ENCODE measurements at regions not wholly inside any gene's neighbourhood (a gene's known extent, or its start where the extent isn't known, plus 50 kb on each side); places are given as distances from the start of the nearest gene placed in this dataset.

GRCh38 chr20:59411589-59411988 is 111.2 kb downstream of the EDN3 start:
- TF ChIP-seq POLR2AphosphoS5 (IDR thresholded peaks at IDR 0.05; ENCODE audit: borderline replicate concordance, low read depth, low read length), result no peak
- no peak for TF ChIP-seq EZH2 (IDR thresholded peaks at IDR 0.05)
